HL-60 (cell line): ENCODE measurements at regions not wholly inside any gene's neighbourhood (a gene's known extent, or its start where the extent isn't known, plus 50 kb on each side); places are given as distances from the start of the nearest gene placed in this dataset.

Experiments used
- GABPA ChIP-seq: IDR thresholded peaks from 2 replicates; pipeline ENCODE4 v1.6.1; 2012; ENCODE audit warnings: low read depth
- POLR2AphosphoS5 ChIP-seq: IDR thresholded peaks from 2 replicates; pipeline ENCODE4 v1.6.1; 2012; ENCODE audit warnings: low read depth
- TF ChIP-seq, protein P1 (sequence below): IDR thresholded peaks from one replicate; pipeline ENCODE4 v1.5.1; 2011; ENCODE audit warnings: low read length, control low read depth, inconsistent platforms; ENCODE audit not compliant: insufficient read depth

DNA sequence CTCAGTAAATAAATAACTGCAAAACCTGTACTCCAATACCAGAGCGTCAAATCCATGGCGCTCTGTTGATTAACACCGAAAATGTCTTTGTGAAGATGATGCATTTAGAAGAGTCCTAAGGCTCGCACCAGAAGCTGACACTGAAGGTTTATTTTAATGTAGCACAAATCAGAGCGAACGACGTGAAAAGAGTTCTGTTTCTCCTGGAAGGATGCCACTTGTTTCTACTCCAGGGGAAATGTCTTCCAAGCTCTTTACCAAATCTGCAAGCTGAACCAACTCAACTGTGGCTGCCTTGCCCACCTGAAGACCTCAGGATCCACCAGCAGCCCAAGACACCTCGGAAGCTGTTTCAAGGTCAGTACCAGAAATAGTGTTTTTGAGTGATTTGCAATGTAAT, 194.4 kb upstream of the MAF start:
- TF ChIP-seq GABPA (no peak), POLR2AphosphoS5 (no peak)
- TF ChIP-seq, protein P1, sequence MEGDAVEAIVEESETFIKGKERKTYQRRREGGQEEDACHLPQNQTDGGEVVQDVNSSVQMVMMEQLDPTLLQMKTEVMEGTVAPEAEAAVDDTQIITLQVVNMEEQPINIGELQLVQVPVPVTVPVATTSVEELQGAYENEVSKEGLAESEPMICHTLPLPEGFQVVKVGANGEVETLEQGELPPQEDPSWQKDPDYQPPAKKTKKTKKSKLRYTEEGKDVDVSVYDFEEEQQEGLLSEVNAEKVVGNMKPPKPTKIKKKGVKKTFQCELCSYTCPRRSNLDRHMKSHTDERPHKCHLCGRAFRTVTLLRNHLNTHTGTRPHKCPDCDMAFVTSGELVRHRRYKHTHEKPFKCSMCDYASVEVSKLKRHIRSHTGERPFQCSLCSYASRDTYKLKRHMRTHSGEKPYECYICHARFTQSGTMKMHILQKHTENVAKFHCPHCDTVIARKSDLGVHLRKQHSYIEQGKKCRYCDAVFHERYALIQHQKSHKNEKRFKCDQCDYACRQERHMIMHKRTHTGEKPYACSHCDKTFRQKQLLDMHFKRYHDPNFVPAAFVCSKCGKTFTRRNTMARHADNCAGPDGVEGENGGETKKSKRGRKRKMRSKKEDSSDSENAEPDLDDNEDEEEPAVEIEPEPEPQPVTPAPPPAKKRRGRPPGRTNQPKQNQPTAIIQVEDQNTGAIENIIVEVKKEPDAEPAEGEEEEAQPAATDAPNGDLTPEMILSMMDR: no peak
